ENCODE measurements at regions not wholly inside any gene's neighbourhood (a gene's known extent, or its start where the extent isn't known, plus 50 kb on each side); places are given as distances from the start of the nearest gene placed in this dataset.
A peak's percentile ranks its signal among the peaks of the same experiment; 100 is the strongest.

DNA sequence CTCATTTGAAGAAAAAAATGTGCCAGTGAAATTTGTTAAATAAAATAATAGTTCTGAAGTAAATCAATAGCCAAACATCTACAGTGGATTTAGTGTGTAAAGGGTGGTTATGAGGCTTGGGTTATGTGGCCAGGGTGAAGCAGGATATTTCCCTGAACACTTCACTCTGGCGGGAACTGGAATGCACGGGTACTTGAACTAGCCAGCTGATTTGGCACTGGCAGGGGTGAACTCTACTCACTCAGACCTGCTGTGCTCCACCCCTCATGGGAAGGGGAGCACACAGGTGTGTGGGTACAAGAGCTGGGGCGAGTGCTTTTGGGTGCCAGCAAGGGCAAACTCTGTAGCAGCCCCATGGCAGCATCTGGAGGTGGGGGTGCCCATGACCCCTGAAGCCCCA, 278.2 kb downstream of the CALCRL start:
- no peaks in the 10 kb centered on the region for H3K27me3 ChIP-seq (replicated peaks in 1 of 7)
- no peak overlapping the region for H3K27ac ChIP-seq
- peaks cover 0 to 17% (median 0%) of the 10 kb centered on the region in 8 donors for H3K9me3 ChIP-seq
- H3K4me3 ChIP-seq = no peak overlapping the region
- no peak for TF ChIP-seq POLR2AphosphoS5 (IDR thresholded peaks at IDR 0.05)
- TF ChIP-seq POLR2A (IDR thresholded peaks at IDR 0.05) = no peak
- TF ChIP-seq, protein P1, sequence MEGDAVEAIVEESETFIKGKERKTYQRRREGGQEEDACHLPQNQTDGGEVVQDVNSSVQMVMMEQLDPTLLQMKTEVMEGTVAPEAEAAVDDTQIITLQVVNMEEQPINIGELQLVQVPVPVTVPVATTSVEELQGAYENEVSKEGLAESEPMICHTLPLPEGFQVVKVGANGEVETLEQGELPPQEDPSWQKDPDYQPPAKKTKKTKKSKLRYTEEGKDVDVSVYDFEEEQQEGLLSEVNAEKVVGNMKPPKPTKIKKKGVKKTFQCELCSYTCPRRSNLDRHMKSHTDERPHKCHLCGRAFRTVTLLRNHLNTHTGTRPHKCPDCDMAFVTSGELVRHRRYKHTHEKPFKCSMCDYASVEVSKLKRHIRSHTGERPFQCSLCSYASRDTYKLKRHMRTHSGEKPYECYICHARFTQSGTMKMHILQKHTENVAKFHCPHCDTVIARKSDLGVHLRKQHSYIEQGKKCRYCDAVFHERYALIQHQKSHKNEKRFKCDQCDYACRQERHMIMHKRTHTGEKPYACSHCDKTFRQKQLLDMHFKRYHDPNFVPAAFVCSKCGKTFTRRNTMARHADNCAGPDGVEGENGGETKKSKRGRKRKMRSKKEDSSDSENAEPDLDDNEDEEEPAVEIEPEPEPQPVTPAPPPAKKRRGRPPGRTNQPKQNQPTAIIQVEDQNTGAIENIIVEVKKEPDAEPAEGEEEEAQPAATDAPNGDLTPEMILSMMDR (IDR thresholded peaks at IDR 0.05 in 8 of 11, conservative IDR thresholded peaks at IDR 0.05 in 3 of 11) = no peak
- H3K4me1 ChIP-seq = peaks cover 0 to 17% (median 13%) of the 10 kb centered on the region in 6 donors
- intact Hi-C loops (cut with DNase I; ENCODE audit: low total_unique reads) = no loop called here
- no peaks in the 10 kb centered on the region for H3K36me3 ChIP-seq
- WGBS, 5 donors = 65 to 78% (median 72%) methylated on average over 3 of the region's 3 CpGs
- no peak for DNase-seq

DNA sequence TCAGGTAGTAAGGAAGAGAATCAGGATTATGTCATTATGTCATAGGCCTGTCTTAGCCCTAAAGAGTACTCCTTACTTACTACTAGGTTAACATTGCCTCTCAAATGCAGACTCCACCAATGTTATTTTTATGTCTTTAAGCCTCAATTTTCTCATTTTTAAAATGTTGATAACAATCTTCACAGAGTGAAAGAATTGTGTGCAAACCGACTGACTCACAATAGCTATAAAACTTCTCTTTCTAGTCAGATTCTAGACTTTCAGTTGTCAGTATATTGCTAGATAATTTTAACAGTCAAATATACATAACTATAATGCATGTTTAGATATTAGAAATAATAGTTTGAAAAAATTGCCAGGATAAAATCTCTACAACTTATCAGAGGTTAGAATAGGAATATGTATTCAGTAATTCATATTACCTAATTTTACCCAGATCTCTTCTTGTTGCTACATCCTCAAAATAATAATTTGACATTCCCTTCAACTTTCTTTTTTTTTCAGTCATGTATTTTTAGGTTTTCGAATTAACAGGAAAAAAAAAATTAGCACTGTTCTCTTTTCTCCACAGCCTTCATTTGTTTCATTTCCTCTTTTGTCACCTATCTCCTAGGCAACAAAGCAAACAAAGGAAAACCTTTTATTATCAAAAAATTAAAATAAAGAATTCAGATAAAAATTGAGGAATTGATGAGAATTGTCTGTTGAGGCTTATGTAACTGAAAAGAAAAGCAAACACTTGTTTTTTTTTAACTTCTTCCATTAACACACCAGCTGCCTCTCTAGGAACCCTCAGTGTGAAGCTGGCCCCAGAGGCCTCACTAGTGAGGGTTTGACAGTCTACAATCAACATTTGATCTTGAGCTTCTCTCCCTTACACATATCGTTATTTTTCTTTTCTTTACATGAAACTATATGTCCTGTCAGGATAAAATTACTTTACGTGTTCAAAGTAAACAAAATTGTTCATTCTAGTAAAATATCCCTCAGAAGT, 279.0 kb downstream of the CALCRL start:
- peaks cover 0 to 13% (median 0%) of the 10 kb centered on the region in 8 donors for H3K9me3 ChIP-seq
- H3K27ac ChIP-seq = peak overlapping the region in 2 of 8 donors; percentile 26 to 33
- 26 to 34% (median 30%) methylated on average over 4 of the region's 4 CpGs for WGBS, 5 donors
- H3K4me3 ChIP-seq = no peak overlapping the region
- no peak for TF ChIP-seq POLR2AphosphoS5 (IDR thresholded peaks at IDR 0.05)
- H3K36me3 ChIP-seq = no peaks in the 10 kb centered on the region
- intact Hi-C loops (cut with DNase I; ENCODE audit: low total_unique reads) = no loop called here
- no peak for DNase-seq
- H3K4me1 ChIP-seq = peaks cover 0 to 17% (median 13%) of the 10 kb centered on the region in 6 donors
- no peaks in the 10 kb centered on the region for H3K27me3 ChIP-seq (replicated peaks in 1 of 7)

DNA sequence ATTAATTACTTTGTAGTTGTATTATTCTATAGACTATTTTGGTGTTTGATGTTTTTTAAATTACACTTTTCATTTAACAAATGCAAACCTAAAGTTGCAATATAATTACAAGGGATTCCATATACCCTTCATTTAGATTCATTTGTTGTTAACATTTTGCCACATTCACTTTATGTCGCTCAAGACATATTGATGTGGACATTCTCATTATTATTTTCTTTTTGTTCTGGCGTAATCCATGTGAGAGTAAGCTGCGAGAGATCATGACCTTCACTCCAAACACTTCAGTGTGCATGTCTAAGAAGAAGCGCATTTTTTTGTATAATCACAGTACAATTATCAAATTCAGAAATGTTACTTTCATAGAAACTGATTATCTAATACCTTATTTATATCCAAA, 280.6 kb downstream of the CALCRL start:
- Histone ChIP-seq H3K4me1 (peaks cover 0 to 17% (median 13%) of the 10 kb centered on the region in 6 donors), H3K9me3 (peaks cover 0 to 11% (median 0%) of the 10 kb centered on the region in 8 donors), H3K27me3 (replicated peaks in 1 of 7) (no peaks in the 10 kb centered on the region), H3K27ac (no peak overlapping the region), H3K4me3 (no peak overlapping the region), H3K36me3 (no peaks in the 10 kb centered on the region)
- DNase-seq = no peak
- 93 to 97% (median 96%) methylated on average over 4 of the region's 4 CpGs for WGBS, 5 donors
- TF ChIP-seq POLR2A (IDR thresholded peaks at IDR 0.05) (no peak), POLR2AphosphoS5 (IDR thresholded peaks at IDR 0.05) (no peak)
- TF ChIP-seq, protein P1 (IDR thresholded peaks at IDR 0.05 in 8 of 11, conservative IDR thresholded peaks at IDR 0.05 in 3 of 11) = no peak
- intact Hi-C loops (cut with DNase I; ENCODE audit: low total_unique reads) = no loop called here

DNA sequence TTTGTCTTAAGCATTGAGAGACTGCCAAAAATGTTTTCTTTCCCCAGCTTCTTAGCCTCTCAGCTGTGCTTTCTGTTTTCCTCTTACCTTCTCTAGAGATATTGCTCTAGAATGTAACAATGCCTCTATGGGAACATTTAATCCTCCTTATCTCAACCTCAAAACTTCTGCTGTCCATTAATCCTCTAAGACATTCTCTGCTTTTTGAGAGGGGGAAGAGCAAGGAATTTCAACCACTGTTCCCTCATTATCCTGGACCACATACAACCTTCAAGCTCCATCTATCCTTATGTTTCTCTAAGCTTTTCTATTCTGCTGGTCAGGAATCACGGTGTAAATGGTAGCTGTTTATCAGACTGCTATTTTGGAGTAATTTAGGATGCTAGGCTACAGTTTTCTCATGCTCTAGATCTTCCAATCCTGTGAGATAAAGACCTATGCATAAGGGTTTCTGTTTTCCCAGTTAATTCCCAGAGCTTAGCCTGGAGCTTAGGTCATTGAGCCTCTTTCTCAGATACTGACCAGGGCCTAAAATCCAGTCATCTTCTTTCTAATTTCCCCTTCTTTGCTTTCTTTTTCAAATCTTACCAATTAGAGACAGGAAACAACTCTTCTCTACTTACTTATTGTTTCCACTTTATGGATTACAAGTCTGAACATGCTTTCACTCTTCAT, 282.0 kb downstream of the CALCRL start:
- Histone ChIP-seq H3K4me1 (peaks cover 0 to 17% (median 13%) of the 10 kb centered on the region in 6 donors), H3K9me3 (peaks cover 0 to 10% (median 0%) of the 10 kb centered on the region in 8 donors), H3K27me3 (replicated peaks in 1 of 7) (no peaks in the 10 kb centered on the region), H3K36me3 (no peaks in the 10 kb centered on the region), H3K4me3 (no peak overlapping the region), H3K27ac (no peak overlapping the region)
- DNase-seq = no peak
- TF ChIP-seq POLR2A (IDR thresholded peaks at IDR 0.05) (no peak), POLR2AphosphoS5 (IDR thresholded peaks at IDR 0.05) (no peak)
- TF ChIP-seq, protein P1 (IDR thresholded peaks at IDR 0.05 in 8 of 11, conservative IDR thresholded peaks at IDR 0.05 in 3 of 11) = no peak
- 74 to 94% (median 81%) methylated on average over 1 of the region's 1 CpG for WGBS, 5 donors
- intact Hi-C loops (cut with DNase I; ENCODE audit: low total_unique reads) = no loop called here

Data from spleen (tissue), 11 donors.